GM19043 (cell line): ENCODE measurements at regions not wholly inside any gene's neighbourhood (a gene's known extent, or its start where the extent isn't known, plus 50 kb on each side); places are given as distances from the start of the nearest gene placed in this dataset.
"Not testable (repeated sequence)": the region's sequence is repeated elsewhere in the genome, so short reads cannot be mapped to it uniquely, and the experiment has no call there.

Source experiments
- ATAC-seq: cut with Tn5 transposase; IDR thresholded peaks from one replicate; pipeline ENCODE4 v1.9.1; 2021; ENCODE audit warnings: low read depth; ENCODE audit not compliant: unreplicated experiment

- no peak for ATAC-seq
Measured at GRCh38 chr7:69341288-69341687, 257.0 kb upstream of the AUTS2 start.

- no peak for ATAC-seq
Measured at GRCh38 chr7:69342154-69342884, 256.0 kb upstream of the AUTS2 start.

- no peak for ATAC-seq
Measured at GRCh38 chr7:69349291-69349690, 249.0 kb upstream of the AUTS2 start.

- ATAC-seq: no peak
Measured at GRCh38 chr7:69358163-69358821, 240.0 kb upstream of the AUTS2 start.

GRCh38 chr7:69359003-69359700 is 239.1 kb upstream of the AUTS2 start:
- no peak for ATAC-seq

GRCh38 chr7:69360913-69361312 is 237.4 kb upstream of the AUTS2 start:
- no peak for ATAC-seq

GRCh38 chr7:69363136-69363535 is 235.1 kb upstream of the AUTS2 start:
- no peak for ATAC-seq

GRCh38 chr7:69364813-69365643 is 233.2 kb upstream of the AUTS2 start:
- ATAC-seq: no peak

- no peak for ATAC-seq
Measured at GRCh38 chr7:69365651-69366192, 232.6 kb upstream of the AUTS2 start.

- no peak for ATAC-seq
Measured at GRCh38 chr7:69367780-69368179, 230.5 kb upstream of the AUTS2 start.

- no peak for ATAC-seq
Measured at GRCh38 chr7:69373171-69374043, 224.9 kb upstream of the AUTS2 start.

- ATAC-seq: no peak
Measured at GRCh38 chr7:69374044-69374425, 224.2 kb upstream of the AUTS2 start.

GRCh38 chr7:69377191-69377590 is 221.1 kb upstream of the AUTS2 start:
- no peak for ATAC-seq

- ATAC-seq: no peak
Measured at GRCh38 chr7:69388452-69389137, 209.7 kb upstream of the AUTS2 start.

GRCh38 chr7:69389216-69389615 is 209.1 kb upstream of the AUTS2 start:
- no peak for ATAC-seq

GRCh38 chr7:69393912-69394311 is 204.4 kb upstream of the AUTS2 start:
- not testable (repeated sequence) for ATAC-seq

GRCh38 chr7:69395061-69395714 is 203.1 kb upstream of the AUTS2 start:
- no peak for ATAC-seq

- ATAC-seq: no peak
Measured at GRCh38 chr7:69398986-69399385, 199.3 kb upstream of the AUTS2 start.

- ATAC-seq: no peak
Measured at GRCh38 chr7:69399401-69399800, 198.9 kb upstream of the AUTS2 start.
